Upper lobe of left lung (tissue), 4 donors: ENCODE measurements at regions not wholly inside any gene's neighbourhood (a gene's known extent, or its start where the extent isn't known, plus 50 kb on each side); places are given as distances from the start of the nearest gene placed in this dataset.

Experiments
- CTCF ChIP-seq, 6 experiments: fragments of 450-650 bp in 4 of 6; fragments of 200-600 bp in 2 of 6; sonication (generic) in 2 of 6; IDR thresholded peaks; one replicate each; pipeline ENCODE4 v1.5.1; 2016 to 2019; ENCODE audit warnings: antibody characterized with exemption in 6 of 6
- POLR2A ChIP-seq, 4 donors: fragments of 450-650 bp; IDR thresholded peaks; one replicate each; pipeline ENCODE4 v1.5.1; 2016 to 2017; ENCODE audit warnings: antibody characterized with exemption in 4 of 4, mild to moderate bottlenecking in 2 of 4

- TF ChIP-seq CTCF (IDR thresholded peaks at IDR 0.05) (no peak), POLR2A (IDR thresholded peaks at IDR 0.05) (no peak)
These were observed 127.0 kb downstream of the ZNF675 start for GRCh38 chr19:23560051-23560450.
